Left cardiac atrium (tissue), 4 donors: ENCODE measurements at regions not wholly inside any gene's neighbourhood (a gene's known extent, or its start where the extent isn't known, plus 50 kb on each side); places are given as distances from the start of the nearest gene placed in this dataset.
A peak's percentile ranks its signal among the peaks of the same experiment; 100 is the strongest.
"Not testable (repeated sequence)": the region's sequence is repeated elsewhere in the genome, so short reads cannot be mapped to it uniquely, and the experiment has no call there.

ENCODE experiments used
- ATAC-seq, 2 donors: fragments of 200-7000 bp; cut with Tn5 transposase; one replicate each; pipeline ENCODE4 v1.9.1; 2020; ENCODE audit warnings: mild to moderate bottlenecking in 2 of 2, moderate library complexity in 2 of 2
- DNase-seq: peaks from one replicate; pipeline ENCODE4 v3.0.0-alpha.2; 2020
- intact Hi-C, 2 donors: fragments of 100-400 bp; cut with DNase I; formaldehyde crosslinking; loops; one replicate each; pipeline versions ENCODE4 v1.14.1 to v1.15.1; 2022 to 2023
- donor health status: DM: no; HTN: yes; CAD: no.
- donor health status: DM: no; HTN: yes; CAD: no; lungs with severe emphysema.
- donor health status: DM: yes; HTN: yes; CAD: no.
- donor health status: Dilated cardiomyopathy.

- intact Hi-C loops: no loop called here
- ATAC-seq (peak in 1 of 2 donors; percentile 48), DNase-seq (no peak)
These were observed 268.2 kb downstream of the RPIA start for GRCh38 chr2:88959480-88960204.

GRCh38 chr2:88961323-88961722 is 269.9 kb downstream of the RPIA start:
- DNase-seq, ATAC-seq, intact Hi-C loops: not testable (repeated sequence)

GRCh38 chr2:88967844-88968243 is 276.4 kb downstream of the RPIA start:
- ATAC-seq (no peak), DNase-seq (no peak)
- intact Hi-C loops: no loop called here

GRCh38 chr2:88978011-88978410 is 286.5 kb downstream of the RPIA start:
- intact Hi-C loops, DNase-seq: not testable (repeated sequence)
- ATAC-seq: peak in 1 of 2 donors; percentile 57

GRCh38 chr2:88978446-88978845 is 287.0 kb downstream of the RPIA start:
- ATAC-seq, intact Hi-C loops: not testable (repeated sequence)
- DNase-seq: peak; percentile 83

DNA sequence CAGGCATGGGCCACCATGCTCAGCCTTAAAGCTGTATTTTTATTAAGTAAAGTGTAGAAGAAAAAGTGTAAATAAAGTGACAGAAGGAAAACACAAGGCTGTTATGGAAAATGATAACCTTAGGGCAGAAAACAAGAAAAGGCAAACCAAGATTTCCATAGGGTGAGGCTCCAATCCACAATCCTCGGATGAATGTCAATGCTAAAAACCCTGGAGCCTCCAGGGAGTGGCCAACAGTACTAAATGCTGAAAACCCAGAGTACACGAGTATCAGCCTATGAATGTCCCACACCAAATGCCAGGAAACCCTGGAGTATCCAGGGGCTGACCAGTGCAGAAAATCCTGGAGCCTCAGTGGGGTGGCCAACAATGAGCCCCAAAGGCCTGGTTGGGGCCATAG is 292.6 kb downstream of the RPIA start:
- DNase-seq, intact Hi-C loops, ATAC-seq: not testable (repeated sequence)

DNA sequence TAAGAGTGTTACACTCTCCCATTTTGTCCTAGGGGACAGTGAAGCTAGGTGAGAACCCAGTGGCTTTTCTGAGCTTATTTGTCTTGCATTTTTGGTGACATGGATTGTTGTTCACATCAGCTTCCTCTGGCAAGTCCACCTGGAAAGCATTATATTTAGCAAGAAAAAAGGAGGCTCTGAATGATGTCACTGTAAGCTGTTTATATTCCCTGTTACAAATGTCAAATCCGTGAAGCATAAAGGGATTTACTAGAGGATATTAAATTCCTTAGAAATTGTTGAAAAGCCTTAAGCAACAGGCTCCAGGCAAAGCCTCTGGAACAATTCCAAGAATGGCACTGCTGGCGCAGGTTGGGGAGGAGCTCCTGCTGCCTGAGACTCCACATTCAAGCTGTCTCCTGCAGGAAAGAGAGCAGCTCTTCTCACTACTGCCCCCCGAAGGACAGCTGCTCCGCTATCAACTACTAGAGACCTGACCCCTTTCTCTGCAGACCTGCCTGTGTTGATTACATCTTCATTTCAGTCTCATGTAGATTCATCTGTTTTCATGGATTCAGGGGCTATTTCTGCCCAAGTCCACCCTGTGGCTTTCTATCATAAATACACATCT is 295.4 kb downstream of the RPIA start:
- ATAC-seq, intact Hi-C loops, DNase-seq: not testable (repeated sequence)

GRCh38 chr2:88988617-88989016 is 297.1 kb downstream of the RPIA start:
- ATAC-seq, intact Hi-C loops, DNase-seq: not testable (repeated sequence)

DNA sequence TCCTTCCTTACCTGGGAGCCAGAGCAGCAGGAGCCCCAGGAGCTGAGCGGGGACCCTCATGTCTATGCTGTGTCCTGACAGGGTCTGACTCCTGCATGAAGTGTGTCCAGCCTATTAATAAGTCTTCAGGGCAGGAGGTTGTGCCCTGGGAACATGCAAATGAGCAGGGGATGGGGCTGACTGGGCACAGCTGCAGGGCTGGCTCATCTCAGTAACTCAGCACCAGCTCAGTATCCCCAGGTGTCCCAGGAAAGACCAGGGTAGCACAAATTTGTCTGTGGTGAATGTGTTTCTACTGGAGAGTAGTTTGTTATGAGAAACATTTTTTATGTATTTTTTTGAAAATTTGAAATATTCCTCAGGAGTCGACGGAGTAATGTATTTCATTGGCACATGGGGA is 301.3 kb downstream of the RPIA start:
- DNase-seq, intact Hi-C loops, ATAC-seq: not testable (repeated sequence)

DNA sequence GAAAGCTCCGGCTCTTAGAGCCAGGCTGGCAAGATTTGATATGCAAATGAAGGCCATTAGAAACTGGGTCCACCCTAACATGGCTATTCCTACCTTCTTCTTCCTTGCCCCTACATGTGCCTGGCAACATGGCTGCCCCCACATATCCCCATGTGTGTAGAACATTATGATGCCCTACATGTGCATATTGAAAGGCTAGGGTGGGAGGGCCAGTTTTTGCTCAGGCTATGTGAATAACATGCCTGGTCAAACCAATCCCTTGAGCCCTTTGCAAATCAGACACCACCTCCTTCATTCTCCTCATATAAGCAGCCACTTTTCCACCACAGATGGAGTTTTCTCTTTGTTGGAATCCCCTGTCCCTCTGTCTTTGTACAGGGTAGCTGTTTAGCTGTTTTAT is 303.4 kb downstream of the RPIA start:
- intact Hi-C loops, DNase-seq, ATAC-seq: not testable (repeated sequence)

DNA sequence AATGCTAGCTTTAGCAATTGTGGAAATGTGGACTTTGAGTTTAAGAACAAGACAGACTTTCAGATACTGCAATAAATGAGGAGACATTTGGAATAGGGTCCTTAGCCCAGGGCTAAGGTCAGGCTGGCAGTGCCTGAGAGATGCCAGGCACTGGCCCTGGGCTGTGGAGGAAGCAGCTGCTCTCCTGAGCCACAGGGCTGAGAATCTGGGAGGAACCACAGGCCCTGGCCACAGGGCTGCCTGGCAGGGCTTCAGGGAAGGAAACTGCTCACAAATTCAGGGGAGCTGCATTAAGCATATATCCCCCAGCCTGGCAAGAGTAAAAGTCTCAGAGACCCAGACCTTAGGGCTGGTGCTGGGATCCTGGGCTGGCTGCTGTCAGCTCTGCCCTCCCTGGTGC is 305.1 kb downstream of the RPIA start:
- DNase-seq, intact Hi-C loops, ATAC-seq: not testable (repeated sequence)

DNA sequence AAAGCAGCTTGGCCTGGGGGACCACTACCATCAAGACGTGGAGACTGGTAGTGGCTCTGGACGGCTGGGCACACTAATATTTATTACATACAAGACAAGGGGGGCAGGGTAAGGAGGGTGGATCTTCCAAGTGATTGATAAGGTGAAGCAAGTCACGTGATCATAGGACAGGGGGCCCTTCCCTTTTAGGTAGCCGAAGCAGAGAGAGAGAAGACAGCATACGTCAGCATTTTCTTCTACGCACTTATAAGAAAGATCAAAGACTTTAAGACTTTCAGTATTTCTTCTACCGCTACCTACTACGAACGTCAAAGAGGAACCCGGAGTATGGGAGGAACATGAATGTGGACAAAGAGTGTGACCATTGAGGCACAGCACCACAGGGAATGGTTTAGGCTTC is 307.9 kb downstream of the RPIA start:
- DNase-seq (no peak), ATAC-seq (no peak)
- intact Hi-C loops: no loop called here

DNA sequence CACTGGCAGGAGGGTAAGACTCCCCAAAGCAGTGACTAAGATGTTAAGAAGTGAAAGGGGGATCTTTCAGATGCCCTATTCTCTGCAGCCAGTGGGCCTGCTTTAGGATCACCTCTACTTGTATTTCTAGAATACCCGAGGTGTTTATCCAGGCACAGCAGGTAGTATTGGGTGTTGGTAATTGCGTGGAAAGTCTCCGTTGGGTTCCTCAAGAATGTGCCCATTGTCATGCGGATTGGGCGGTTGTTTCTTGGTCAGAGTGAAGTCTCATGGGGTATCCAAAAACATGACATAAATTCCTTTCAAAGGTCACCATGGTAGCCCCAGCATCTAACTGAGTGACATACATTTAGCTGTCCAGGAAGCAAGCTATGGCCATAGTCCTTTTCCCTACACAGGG is 308.8 kb downstream of the RPIA start:
- intact Hi-C loops: no loop called here
- DNase-seq: no peak
- no peak for ATAC-seq

GRCh38 chr2:89004238-89004637 is 312.8 kb downstream of the RPIA start:
- intact Hi-C loops, ATAC-seq, DNase-seq: not testable (repeated sequence)

GRCh38 chr2:89020566-89020965 is 329.1 kb downstream of the RPIA start:
- DNase-seq, intact Hi-C loops, ATAC-seq: not testable (repeated sequence)

- DNase-seq, ATAC-seq, intact Hi-C loops: not testable (repeated sequence)
These were observed 334.8 kb downstream of the RPIA start for GRCh38 chr2:89026296-89026695.

DNA sequence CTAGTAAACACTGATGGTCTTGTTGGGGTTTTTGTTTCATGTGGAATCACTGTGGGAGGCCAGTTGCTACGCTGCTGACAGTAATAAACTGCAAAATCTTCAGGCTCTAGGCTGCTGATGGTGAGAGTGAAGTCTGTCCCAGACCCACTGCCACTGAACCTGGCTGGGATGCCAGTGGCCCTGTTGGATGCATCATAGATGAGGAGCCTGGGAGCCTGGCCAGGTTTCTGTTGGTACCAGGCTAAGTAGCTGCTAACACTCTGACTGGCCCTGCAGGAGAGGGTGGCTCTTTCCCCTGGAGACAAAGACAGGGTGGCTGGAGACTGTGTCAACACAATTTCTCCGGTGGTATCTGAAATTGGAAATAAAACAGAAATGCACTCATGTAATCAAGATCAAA is 335.6 kb downstream of the RPIA start:
- peak; percentile 22 for DNase-seq
- intact Hi-C loops, ATAC-seq: not testable (repeated sequence)

DNA sequence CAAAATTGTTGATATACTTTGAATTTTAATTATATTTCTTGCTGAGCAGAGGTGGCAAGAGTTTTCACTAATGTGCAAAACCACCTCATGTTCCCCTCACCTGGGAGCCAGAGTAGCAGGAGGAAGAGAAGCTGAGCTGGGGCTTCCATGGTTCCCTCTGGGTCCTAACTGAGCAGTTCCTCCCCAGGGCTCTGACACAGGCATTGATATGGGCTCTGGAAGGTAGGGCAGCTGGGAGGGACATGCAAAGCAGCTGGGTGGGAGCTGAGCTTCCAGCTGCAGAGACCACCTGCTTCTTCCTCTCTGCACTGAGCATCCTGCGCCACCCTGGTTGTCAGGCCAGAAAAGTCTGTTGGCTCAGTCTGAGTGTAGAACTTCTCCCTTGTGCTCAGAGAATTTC is 336.1 kb downstream of the RPIA start:
- ATAC-seq, DNase-seq, intact Hi-C loops: not testable (repeated sequence)

- intact Hi-C loops, DNase-seq: not testable (repeated sequence)
- ATAC-seq: peak in 1 of 2 donors; percentile 58
These were observed 337.8 kb downstream of the RPIA start for GRCh38 chr2:89029257-89029656.
